ENCODE measurements at regions not wholly inside any gene's neighbourhood (a gene's known extent, or its start where the extent isn't known, plus 50 kb on each side); places are given as distances from the start of the nearest gene placed in this dataset.

GRCh38 chr2:105578166-105578565, 166.5 kb upstream of the NCK2 start:
- H3K9me3 Mint-ChIP-seq (ENCODE audit: unreplicated experiment): no peaks in the 10 kb centered on the region
- intact Hi-C loops (cut with micrococcal nuclease): loop anchor here (5.0 kb wide), 2 partner anchors 169 to 389 kb away; no protein-coding TSS in a partner anchor
- CTCF ChIA-PET: interaction anchor here (0.6 to 1.4 kb wide), 6 partner anchors 13 to 895 kb away, joined by 3 to 4 read pairs (median 3); no protein-coding TSS in a partner anchor
- no peak overlapping the region for H3K27ac Mint-ChIP-seq (ENCODE audit: low read depth, unreplicated experiment)
- DNase-seq (ENCODE audit: unreplicated experiment): no peak
- no TSS peak for BruUV-seq (replicated peaks)
- peaks cover 15% of the 10 kb centered on the region for H3K4me1 Mint-ChIP-seq (ENCODE audit: insufficient read depth, unreplicated experiment)
- POLR2A ChIA-PET: no interaction called here
- TF ChIP-seq, protein P1, sequence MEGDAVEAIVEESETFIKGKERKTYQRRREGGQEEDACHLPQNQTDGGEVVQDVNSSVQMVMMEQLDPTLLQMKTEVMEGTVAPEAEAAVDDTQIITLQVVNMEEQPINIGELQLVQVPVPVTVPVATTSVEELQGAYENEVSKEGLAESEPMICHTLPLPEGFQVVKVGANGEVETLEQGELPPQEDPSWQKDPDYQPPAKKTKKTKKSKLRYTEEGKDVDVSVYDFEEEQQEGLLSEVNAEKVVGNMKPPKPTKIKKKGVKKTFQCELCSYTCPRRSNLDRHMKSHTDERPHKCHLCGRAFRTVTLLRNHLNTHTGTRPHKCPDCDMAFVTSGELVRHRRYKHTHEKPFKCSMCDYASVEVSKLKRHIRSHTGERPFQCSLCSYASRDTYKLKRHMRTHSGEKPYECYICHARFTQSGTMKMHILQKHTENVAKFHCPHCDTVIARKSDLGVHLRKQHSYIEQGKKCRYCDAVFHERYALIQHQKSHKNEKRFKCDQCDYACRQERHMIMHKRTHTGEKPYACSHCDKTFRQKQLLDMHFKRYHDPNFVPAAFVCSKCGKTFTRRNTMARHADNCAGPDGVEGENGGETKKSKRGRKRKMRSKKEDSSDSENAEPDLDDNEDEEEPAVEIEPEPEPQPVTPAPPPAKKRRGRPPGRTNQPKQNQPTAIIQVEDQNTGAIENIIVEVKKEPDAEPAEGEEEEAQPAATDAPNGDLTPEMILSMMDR (IDR thresholded peaks at IDR 0.05; ENCODE audit: unreplicated experiment): no peak
- no peaks in the 10 kb centered on the region for H3K36me3 Mint-ChIP-seq (ENCODE audit: insufficient read depth, unreplicated experiment)
- H3K27me3 Mint-ChIP-seq (ENCODE audit: insufficient read depth, unreplicated experiment): peaks cover 34% of the 10 kb centered on the region
- H3K4me3 Mint-ChIP-seq (ENCODE audit: unreplicated experiment): no peak overlapping the region

DNA sequence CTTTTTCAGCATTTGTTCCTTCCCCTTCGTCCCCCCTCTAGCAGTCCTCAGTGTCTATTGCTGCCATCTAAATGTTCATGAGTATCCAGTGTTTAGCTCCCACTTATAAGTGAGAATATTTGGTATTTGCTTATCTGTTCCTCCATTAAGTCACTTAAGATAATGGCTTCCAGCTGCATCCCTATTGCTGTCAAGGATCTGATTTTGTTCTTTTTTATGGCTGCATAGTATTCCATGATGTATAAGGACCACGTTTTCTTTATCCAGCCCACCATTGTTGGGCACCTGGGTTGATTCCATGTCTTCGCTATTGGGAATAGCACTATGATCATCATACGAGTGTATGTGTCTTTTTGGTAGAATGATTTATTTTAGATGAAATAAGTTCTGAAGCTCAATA, 166.9 kb upstream of the NCK2 start:
- H3K27me3 Mint-ChIP-seq (ENCODE audit: insufficient read depth, unreplicated experiment): peaks cover 32% of the 10 kb centered on the region
- H3K4me3 Mint-ChIP-seq (ENCODE audit: unreplicated experiment): no peak overlapping the region
- intact Hi-C loops (cut with micrococcal nuclease): loop anchor here (5.0 kb wide), 2 partner anchors 170 to 390 kb away; no protein-coding TSS in a partner anchor

GRCh38 chr2:105576440-105577241, 168.1 kb upstream of the NCK2 start:
- no peak overlapping the region for H3K4me3 Mint-ChIP-seq (ENCODE audit: unreplicated experiment)
- TF ChIP-seq, protein P1 (IDR thresholded peaks at IDR 0.05; ENCODE audit: unreplicated experiment): peak; percentile 57
- DNase-seq (ENCODE audit: unreplicated experiment): peak; percentile 57
- intact Hi-C loops (cut with micrococcal nuclease): loop anchor here (1.0 to 5.0 kb wide), 3 partner anchors 171 to 509 kb away; no protein-coding TSS in a partner anchor
- BruUV-seq (replicated peaks): no TSS peak
- POLR2A ChIA-PET: no interaction called here
- H3K9me3 Mint-ChIP-seq (ENCODE audit: unreplicated experiment): no peaks in the 10 kb centered on the region
- H3K27ac Mint-ChIP-seq (ENCODE audit: low read depth, unreplicated experiment): peak overlapping the region; percentile 52
- no peaks in the 10 kb centered on the region for H3K36me3 Mint-ChIP-seq (ENCODE audit: insufficient read depth, unreplicated experiment)
- CTCF ChIA-PET: interaction anchor here (0.6 to 3.2 kb wide), 38 partner anchors 9 to 1012 kb away, joined by 3 to 12 read pairs (median 3); no protein-coding TSS in a partner anchor
- peaks cover 15% of the 10 kb centered on the region for H3K4me1 Mint-ChIP-seq (ENCODE audit: insufficient read depth, unreplicated experiment)
- H3K27me3 Mint-ChIP-seq (ENCODE audit: insufficient read depth, unreplicated experiment): peaks cover 32% of the 10 kb centered on the region

More for the DNA sequence above, 166.9 kb upstream of the NCK2 start:
- no peak overlapping the region for H3K27ac Mint-ChIP-seq (ENCODE audit: low read depth, unreplicated experiment)
- CTCF ChIA-PET: interaction anchor here (0.6 to 1.4 kb wide), 8 partner anchors 13 to 895 kb away, joined by 3 to 8 read pairs (median 3); no protein-coding TSS in a partner anchor
- TF ChIP-seq, protein P1 (IDR thresholded peaks at IDR 0.05; ENCODE audit: unreplicated experiment): no peak
- H3K4me1 Mint-ChIP-seq (ENCODE audit: insufficient read depth, unreplicated experiment): peaks cover 15% of the 10 kb centered on the region
- no peak for DNase-seq (ENCODE audit: unreplicated experiment)
- H3K36me3 Mint-ChIP-seq (ENCODE audit: insufficient read depth, unreplicated experiment): no peaks in the 10 kb centered on the region
- POLR2A ChIA-PET: no interaction called here
- no TSS peak for BruUV-seq (replicated peaks)
- no peaks in the 10 kb centered on the region for H3K9me3 Mint-ChIP-seq (ENCODE audit: unreplicated experiment)

DNA sequence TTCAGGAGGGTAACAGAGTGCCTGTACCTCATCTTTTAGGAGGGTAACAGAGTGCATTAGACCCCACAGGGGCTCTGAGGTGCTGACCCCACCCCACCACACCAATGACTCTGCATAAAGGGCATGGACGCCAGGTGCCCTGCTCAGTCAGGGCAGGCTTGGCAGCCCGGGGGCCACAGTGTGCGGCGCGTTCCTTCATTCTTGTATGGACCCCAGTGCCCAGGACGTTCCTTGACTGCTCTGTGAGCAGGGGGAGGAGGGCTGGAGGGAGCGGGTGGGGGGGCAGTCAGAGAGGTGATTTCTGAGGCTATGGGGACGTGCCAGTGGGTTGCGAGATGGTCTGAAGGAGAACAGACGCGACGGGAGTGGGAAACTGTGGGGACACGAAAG, 168.7 kb upstream of the NCK2 start:
- intact Hi-C loops (cut with micrococcal nuclease): loop anchor here (1.0 to 5.0 kb wide), 3 partner anchors 171 to 509 kb away; no protein-coding TSS in a partner anchor
- H3K27me3 Mint-ChIP-seq (ENCODE audit: insufficient read depth, unreplicated experiment): peaks cover 34% of the 10 kb centered on the region
- H3K9me3 Mint-ChIP-seq (ENCODE audit: unreplicated experiment): no peaks in the 10 kb centered on the region
- H3K27ac Mint-ChIP-seq (ENCODE audit: low read depth, unreplicated experiment): peak overlapping the region; percentile 52
- DNase-seq (ENCODE audit: unreplicated experiment): no peak
- H3K36me3 Mint-ChIP-seq (ENCODE audit: insufficient read depth, unreplicated experiment): no peaks in the 10 kb centered on the region
- BruUV-seq (replicated peaks): no TSS peak
- POLR2A ChIA-PET: no interaction called here
- TF ChIP-seq, protein P1 (IDR thresholded peaks at IDR 0.05; ENCODE audit: unreplicated experiment): no peak
- peak overlapping the region; percentile 38 for H3K4me3 Mint-ChIP-seq (ENCODE audit: unreplicated experiment)
- peaks cover 15% of the 10 kb centered on the region for H3K4me1 Mint-ChIP-seq (ENCODE audit: insufficient read depth, unreplicated experiment)
- CTCF ChIA-PET: interaction anchor here (0.6 to 3.2 kb wide), 19 partner anchors 9 to 1003 kb away, joined by 3 to 12 read pairs (median 4); no protein-coding TSS in a partner anchor
